Caco-2 (cell line): ENCODE measurements at regions not wholly inside any gene's neighbourhood (a gene's known extent, or its start where the extent isn't known, plus 50 kb on each side); places are given as distances from the start of the nearest gene placed in this dataset.

ENCODE experiments used
- BruUV-seq: library from RNA; stranded (reverse); fragments of 400-500 nt; replicated peaks from 2 replicates; lab custom pipeline; 2021; lab: Mats Ljungman, UMichigan
- CTCF ChIA-PET: fragments of 300-600 bp; sonication (Branson Sonifier 250); formaldehyde crosslinking; loops from one replicate; lab custom pipeline; 2022; ENCODE audit warnings: antibody characterized with exemption; lab: Charles Lee
- POLR2A ChIA-PET: fragments of 300-600 bp; sonication (Branson Sonifier 250); formaldehyde crosslinking; loops from one replicate; lab custom pipeline; 2022; ENCODE audit warnings: antibody characterized with exemption; lab: Charles Lee
- DNase-seq, 2 experiments: peaks; one replicate each; pipeline versions ENCODE4 v3.0.0 to v3.0.0-alpha.2; 2020 to 2022
- H3K27me3 ChIP-seq: replicated peaks from 2 replicates; pipeline ENCODE4 v1.6.0; 2011; ENCODE audit warnings: low read length; ENCODE audit not compliant: control insufficient read depth, insufficient read depth
- H3K36me3 ChIP-seq: 2 replicates; pipeline ENCODE4 v1.5.1; 2011; ENCODE audit warnings: low read length; ENCODE audit not compliant: control insufficient read depth, insufficient read depth
- H3K4me1 ChIP-seq: fragments of 250-450 bp; sonication (Bioruptor Pico); 2 replicates; pipeline ENCODE4 v1.5.1; 2020; ENCODE audit warnings: mild to moderate bottlenecking
- H3K4me3 ChIP-seq: 2 replicates; pipeline ENCODE4 v1.5.1; 2011; ENCODE audit warnings: low read depth, mild to moderate bottlenecking, control low read depth, low read length
- H3K9me3 ChIP-seq: fragments of 250-450 bp; sonication (Bioruptor Pico); 2 replicates; pipeline ENCODE4 v1.5.1; 2020; ENCODE audit warnings: mild to moderate bottlenecking, moderate library complexity
- H3K27ac Mint-ChIP-seq: one replicate; pipeline ENCODE4 v1.8.0; 2022; ENCODE audit warnings: mixed read lengths; ENCODE audit not compliant: unreplicated experiment
- H3K27me3 Mint-ChIP-seq: one replicate; pipeline ENCODE4 v1.8.0; 2022; ENCODE audit warnings: mixed read lengths; ENCODE audit not compliant: insufficient read depth, unreplicated experiment
- H3K36me3 Mint-ChIP-seq: one replicate; pipeline ENCODE4 v1.8.0; 2022; ENCODE audit warnings: mild to moderate bottlenecking, mixed read lengths; ENCODE audit not compliant: insufficient read depth, unreplicated experiment
- H3K4me1 Mint-ChIP-seq: one replicate; pipeline ENCODE4 v1.8.0; 2022; ENCODE audit warnings: low read depth, mixed read lengths; ENCODE audit not compliant: unreplicated experiment
- H3K4me3 Mint-ChIP-seq: one replicate; pipeline ENCODE4 v1.8.0; 2022; ENCODE audit warnings: mild to moderate bottlenecking, moderate library complexity, mixed read lengths; ENCODE audit not compliant: unreplicated experiment
- H3K9me3 Mint-ChIP-seq: one replicate; pipeline ENCODE4 v1.8.0; 2022; ENCODE audit warnings: mixed read lengths; ENCODE audit not compliant: unreplicated experiment
- CTCF ChIP-seq, 2 experiments: fragments of 200-600 bp in 1 of 2; IDR thresholded peaks; 1 replicate in 1 of 2; 2 replicates in 1 of 2; pipeline versions ENCODE4 v1.5.1 to v1.8.0; 2011 to 2022; ENCODE audit warnings: antibody characterized with exemption in 1 of 2, control low read depth in 1 of 2, inconsistent platforms in 1 of 2, low read depth in 1 of 2, low read length in 1 of 2, mild to moderate bottlenecking in 1 of 2, moderate library complexity in 1 of 2; ENCODE audit not compliant: insufficient read depth in 1 of 2, severe bottlenecking in 1 of 2, unreplicated experiment in 1 of 2
- intact Hi-C: fragments of 100-400 bp; cut with micrococcal nuclease; formaldehyde crosslinking; loops from one replicate; pipeline ENCODE4 v1.10.0; 2022; ENCODE audit not compliant: unreplicated experiment

- no peaks in the 10 kb centered on the region for H3K36me3 ChIP-seq
- intact Hi-C loops = no loop called here
- TF ChIP-seq CTCF (IDR thresholded peaks at IDR 0.05; ENCODE audit: insufficient read depth in 1 of 2, low read depth in 1 of 2, low read length in 1 of 2, severe bottlenecking in 1 of 2, unreplicated experiment in 1 of 2) = no peak
Measured at GRCh38 chr13:59363313-59363712, 800.4 kb downstream of the DIAPH3 start.

GRCh38 chr13:59363947-59364346, 799.8 kb downstream of the DIAPH3 start:
- H3K27me3 Mint-ChIP-seq = no peaks in the 10 kb centered on the region
- peaks cover 7% of the 10 kb centered on the region for H3K4me1 Mint-ChIP-seq
- Histone ChIP-seq H3K9me3 (no peaks in the 10 kb centered on the region), H3K4me3 (no peak overlapping the region), H3K4me1 (peaks cover 3% of the 10 kb centered on the region; the same call in 1 of the 2 replicates), H3K36me3 (no peaks in the 10 kb centered on the region), H3K27me3 (no peaks in the 10 kb centered on the region)
- TF ChIP-seq CTCF (IDR thresholded peaks at IDR 0.05; ENCODE audit: insufficient read depth in 1 of 2, low read depth in 1 of 2, low read length in 1 of 2, severe bottlenecking in 1 of 2, unreplicated experiment in 1 of 2) = no peak
- no peak overlapping the region for H3K4me3 Mint-ChIP-seq
- H3K9me3 Mint-ChIP-seq = no peaks in the 10 kb centered on the region
- no peak overlapping the region for H3K27ac Mint-ChIP-seq
- intact Hi-C loops = no loop called here
- DNase-seq = no peak
- ChIA-PET POLR2A (no interaction called here), CTCF (no interaction called here)
- no TSS peak for BruUV-seq
- no peaks in the 10 kb centered on the region for H3K36me3 Mint-ChIP-seq

More at GRCh38 chr13:59363313-59363712, 800.4 kb downstream of the DIAPH3 start:
- BruUV-seq = no TSS peak
- no peak for DNase-seq
- no peaks in the 10 kb centered on the region for H3K27me3 ChIP-seq
- H3K36me3 Mint-ChIP-seq = no peaks in the 10 kb centered on the region
- H3K4me3 Mint-ChIP-seq = no peak overlapping the region
- H3K4me1 Mint-ChIP-seq = peaks cover under 1% of the 10 kb centered on the region
- no peak overlapping the region for H3K4me3 ChIP-seq
- no peaks in the 10 kb centered on the region; the same call in 1 of the 2 replicates for H3K4me1 ChIP-seq
- H3K9me3 Mint-ChIP-seq = no peaks in the 10 kb centered on the region
- no peak overlapping the region for H3K27ac Mint-ChIP-seq
- H3K27me3 Mint-ChIP-seq = no peaks in the 10 kb centered on the region
- ChIA-PET POLR2A (no interaction called here), CTCF (no interaction called here)
- H3K9me3 ChIP-seq = no peaks in the 10 kb centered on the region

- no peaks in the 10 kb centered on the region for H3K9me3 ChIP-seq
- no peak overlapping the region for H3K4me3 ChIP-seq
- no peak overlapping the region for H3K27ac Mint-ChIP-seq
- ChIA-PET CTCF (no interaction called here), POLR2A (no interaction called here)
- peaks cover 8% of the 10 kb centered on the region for H3K4me1 Mint-ChIP-seq
- DNase-seq = peak in 1 of 2 experiments; percentile 13
- H3K27me3 ChIP-seq = no peaks in the 10 kb centered on the region
- no peaks in the 10 kb centered on the region for H3K36me3 Mint-ChIP-seq
- no TSS peak for BruUV-seq
- no peaks in the 10 kb centered on the region for H3K27me3 Mint-ChIP-seq
- peaks cover 10% of the 10 kb centered on the region for H3K4me1 ChIP-seq
- TF ChIP-seq CTCF (IDR thresholded peaks at IDR 0.05; ENCODE audit: insufficient read depth in 1 of 2, low read depth in 1 of 2, low read length in 1 of 2, severe bottlenecking in 1 of 2, unreplicated experiment in 1 of 2) = no peak
- no peaks in the 10 kb centered on the region for H3K9me3 Mint-ChIP-seq
- intact Hi-C loops = no loop called here
- no peak overlapping the region for H3K4me3 Mint-ChIP-seq
- no peaks in the 10 kb centered on the region for H3K36me3 ChIP-seq
Measured at GRCh38 chr13:59364641-59365085, 799.1 kb downstream of the DIAPH3 start.
